Erythroblast (primary cell): ENCODE measurements at regions not wholly inside any gene's neighbourhood (a gene's known extent, or its start where the extent isn't known, plus 50 kb on each side); places are given as distances from the start of the nearest gene placed in this dataset.

Source experiments
- GATA1 ChIP-seq: IDR thresholded peaks from 2 replicates; pipeline ENCODE4 v1.6.1; 2011; ENCODE audit warnings: low read depth, mild to moderate bottlenecking, control low read depth, low read length, moderate library complexity
- POLR2A ChIP-seq: IDR thresholded peaks from 2 replicates; pipeline ENCODE4 v1.6.1; 2011; ENCODE audit warnings: mild to moderate bottlenecking, low read length

DNA sequence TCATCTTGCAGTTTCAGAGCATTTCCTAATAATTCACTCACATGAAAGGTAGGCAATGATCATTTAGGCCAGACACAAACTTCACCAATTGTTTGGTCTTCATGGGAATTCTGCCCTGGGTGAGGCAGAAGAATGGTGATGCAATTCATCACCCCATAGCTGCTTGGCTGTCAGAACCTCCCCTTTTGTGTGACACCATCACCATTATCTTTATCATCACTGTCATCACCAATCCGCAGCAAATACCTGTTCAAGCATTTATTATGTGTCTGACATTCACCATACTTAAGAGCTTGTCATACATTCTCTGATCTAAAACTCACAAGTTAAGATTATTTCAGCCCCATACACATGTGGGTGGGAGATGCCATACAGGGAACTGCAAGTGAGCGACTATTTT lies 799.5 kb upstream of the LRRN3 start:
- TF ChIP-seq POLR2A, result no peak
- no peak for TF ChIP-seq GATA1
